Adrenal gland (tissue), 5 donors: ENCODE measurements at regions not wholly inside any gene's neighbourhood (a gene's known extent, or its start where the extent isn't known, plus 50 kb on each side); places are given as distances from the start of the nearest gene placed in this dataset.

Experiments used
- CTCF ChIP-seq, 6 experiments: fragments of 450-650 bp in 4 of 6; fragments of 200-600 bp in 2 of 6; sonication (generic) in 1 of 6; IDR thresholded peaks; 1 replicate in 5 of 6; 2 replicates in 1 of 6; pipeline versions ENCODE4 v1.5.1 to v1.8.0; 2016 to 2021; ENCODE audit warnings: antibody characterized with exemption in 6 of 6, mild to moderate bottlenecking in 2 of 6, moderate library complexity in 1 of 6
- POLR2A ChIP-seq, 2 donors: fragments of 450-650 bp; IDR thresholded peaks; one replicate each; pipeline ENCODE4 v1.6.1; 2017; ENCODE audit warnings: antibody characterized with exemption in 2 of 2, mild to moderate bottlenecking in 2 of 2, moderate library complexity in 1 of 2
- donor health status: DM: no; HTN: no; CAD: no.

- TF ChIP-seq CTCF (IDR thresholded peaks at IDR 0.05) (no peak), POLR2A (IDR thresholded peaks at IDR 0.05) (no peak)
Observed at GRCh38 chr1:30491831-30492230, 231.6 kb downstream of the MATN1 start.
